GM18858 (cell line): ENCODE measurements at regions not wholly inside any gene's neighbourhood (a gene's known extent, or its start where the extent isn't known, plus 50 kb on each side); places are given as distances from the start of the nearest gene placed in this dataset.
"Not testable (repeated sequence)": the region's sequence is repeated elsewhere in the genome, so short reads cannot be mapped to it uniquely, and the experiment has no call there.

ENCODE experiments used
- ATAC-seq: cut with Tn5 transposase; IDR thresholded peaks from one replicate; pipeline ENCODE4 v1.9.1; 2021; ENCODE audit not compliant: unreplicated experiment

- ATAC-seq: no peak
Measured at GRCh38 chr4:77360451-77360850, 203.4 kb downstream of the CCNG2 start.

- not testable (repeated sequence) for ATAC-seq
Measured at GRCh38 chr4:77366876-77367275, 209.9 kb downstream of the CCNG2 start.

DNA sequence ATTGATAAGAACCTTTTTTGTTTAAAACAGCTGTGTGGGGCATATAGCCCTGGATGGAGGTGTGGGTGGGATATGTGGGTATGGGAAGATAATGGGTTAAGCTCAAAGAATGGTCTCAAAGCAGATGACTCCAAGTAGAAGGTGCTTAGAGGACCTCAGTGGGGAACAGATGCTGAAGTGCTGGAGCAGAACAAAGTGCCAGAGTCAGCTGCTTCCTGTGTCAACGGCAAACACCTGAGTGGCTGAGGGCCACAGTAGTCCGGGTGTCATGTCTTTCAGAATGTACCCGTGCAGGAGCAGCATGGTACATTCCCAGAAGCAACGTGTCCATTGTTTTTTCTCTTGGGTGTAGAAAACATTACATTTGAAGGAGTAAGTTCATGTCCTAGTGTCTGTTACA is 210.6 kb downstream of the CCNG2 start:
- ATAC-seq: no peak

DNA sequence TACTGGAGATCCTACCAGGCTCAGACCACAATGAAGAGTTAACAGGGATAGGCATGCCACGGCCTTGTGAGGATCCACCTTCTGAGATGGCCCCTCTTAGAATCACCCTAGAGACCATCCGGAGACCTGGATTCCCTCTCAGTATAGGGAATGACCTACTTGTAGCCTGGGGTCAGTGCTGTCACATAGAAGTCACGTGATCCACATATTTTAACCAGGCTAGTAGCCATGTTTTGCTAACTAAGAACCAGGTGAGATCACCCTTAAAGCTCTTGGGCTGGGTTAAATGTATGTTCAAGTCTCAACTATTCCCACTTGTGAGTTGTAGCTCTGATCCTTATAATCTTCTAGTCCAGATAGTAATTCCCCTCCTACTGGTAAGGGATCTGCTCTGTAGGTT is 215.4 kb downstream of the CCNG2 start:
- ATAC-seq: no peak

- no peak for ATAC-seq
Measured at GRCh38 chr4:77375866-77376607, 219.0 kb downstream of the CCNG2 start.

DNA sequence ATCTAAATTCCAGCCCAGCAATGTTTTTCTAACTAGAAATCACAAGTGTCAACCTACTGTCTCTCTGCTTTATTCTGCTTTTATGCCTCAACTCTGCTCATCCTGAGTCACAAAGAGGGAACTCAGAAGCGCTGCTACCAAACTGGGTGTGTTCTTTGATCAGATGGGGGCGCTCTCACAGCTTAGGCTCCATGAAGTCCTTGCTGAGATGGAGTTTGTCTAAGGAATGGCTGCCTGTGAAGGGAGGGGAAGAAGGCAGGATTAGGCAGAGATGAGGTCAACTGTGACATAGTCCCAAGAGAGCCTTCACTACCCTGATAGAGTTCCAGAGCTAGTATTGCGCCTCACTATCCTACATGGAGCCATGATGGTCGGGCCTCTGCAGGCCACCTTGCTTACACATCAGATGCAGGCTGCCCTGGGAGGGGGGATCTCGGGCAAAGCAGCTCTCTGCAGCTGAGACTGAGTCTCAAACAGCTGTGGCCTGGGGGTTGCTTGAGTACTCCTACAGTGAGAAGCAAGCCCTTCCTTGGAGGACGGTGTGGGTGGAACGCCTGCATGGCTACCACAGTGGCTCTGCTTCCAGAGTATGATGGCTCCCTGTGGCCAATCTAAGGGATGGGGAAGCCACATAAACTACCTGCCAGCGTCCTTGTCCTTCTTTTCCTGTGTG is 219.9 kb downstream of the CCNG2 start:
- ATAC-seq: no peak

DNA sequence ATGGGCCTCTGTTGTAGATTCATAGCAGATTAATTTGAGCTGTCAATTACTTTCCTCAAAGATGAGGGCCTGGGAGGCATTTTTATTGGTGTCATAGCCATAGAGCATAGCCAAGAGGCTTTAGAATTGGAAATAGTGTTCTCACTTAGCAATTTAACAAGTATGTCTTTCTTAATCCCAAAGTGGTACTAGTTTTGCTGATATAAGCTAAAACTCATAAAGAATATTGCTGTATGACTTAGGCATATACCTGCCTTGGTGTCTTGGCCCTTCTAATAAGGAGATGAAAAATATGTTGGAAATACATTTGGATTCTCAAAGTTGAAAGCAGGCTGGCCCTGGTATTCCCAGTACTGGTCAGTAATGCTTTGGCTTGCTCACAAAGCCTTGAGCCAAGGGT is 221.5 kb upstream of the CXCL13 start:
- no peak for ATAC-seq

DNA sequence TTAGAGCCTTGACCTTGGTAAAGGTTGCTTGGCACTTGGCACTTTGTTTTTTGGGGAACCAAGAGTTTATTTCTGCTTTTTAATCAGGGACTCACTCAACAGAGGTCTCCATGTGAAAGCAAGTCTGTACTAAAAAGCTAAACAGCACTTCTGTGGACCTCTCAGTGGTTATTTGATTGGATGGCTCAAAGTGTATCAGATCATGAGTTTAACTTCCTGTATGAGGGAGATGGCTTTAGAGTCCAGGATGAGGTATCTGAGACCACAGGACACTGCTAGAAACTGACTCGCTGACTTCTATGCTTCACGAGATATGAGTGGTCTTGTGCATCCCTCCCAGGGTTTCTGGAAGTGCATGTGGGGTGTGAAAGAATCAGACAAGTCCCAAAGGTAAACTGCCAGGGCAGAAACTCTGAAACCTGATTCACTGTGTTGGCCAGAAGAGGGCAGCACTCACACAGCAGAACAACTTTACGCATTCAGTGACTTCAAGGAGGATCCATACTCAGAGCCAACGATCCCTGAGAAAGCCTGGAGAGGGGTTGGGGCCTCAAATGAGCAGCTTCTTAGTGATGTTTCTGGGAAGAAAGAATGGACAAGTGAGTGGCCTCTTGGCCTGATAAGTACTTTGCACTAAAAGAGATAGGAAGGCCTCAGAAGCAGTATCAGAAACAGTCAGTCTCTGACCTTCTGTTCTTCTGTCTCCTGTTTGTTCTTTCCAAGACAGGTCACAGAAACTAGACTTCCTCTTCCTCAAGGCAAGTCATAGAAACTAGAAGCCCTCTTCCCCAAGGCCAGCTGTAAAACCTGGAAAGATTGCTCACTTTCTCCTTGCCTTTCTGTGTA is 220.3 kb upstream of the CXCL13 start:
- ATAC-seq: no peak

DNA sequence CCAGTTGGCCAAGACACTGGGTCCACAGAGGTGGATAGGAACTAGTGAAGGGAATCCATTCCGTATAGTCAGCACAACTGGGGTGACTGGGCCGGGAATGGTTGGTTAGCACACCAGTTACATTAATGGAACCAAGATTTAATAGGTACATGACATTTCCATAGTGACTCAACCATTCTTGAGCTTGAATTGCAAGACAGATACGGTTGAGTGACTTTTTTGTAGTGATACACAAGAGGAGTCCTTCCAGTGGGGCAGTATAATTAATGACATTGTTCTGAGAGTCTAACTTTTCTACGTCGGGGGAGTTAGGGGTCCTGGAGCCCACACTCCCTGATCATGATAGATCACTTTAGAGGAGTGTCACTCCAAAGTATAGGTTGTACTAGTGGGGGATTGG is 211.6 kb upstream of the CXCL13 start:
- ATAC-seq: no peak

DNA sequence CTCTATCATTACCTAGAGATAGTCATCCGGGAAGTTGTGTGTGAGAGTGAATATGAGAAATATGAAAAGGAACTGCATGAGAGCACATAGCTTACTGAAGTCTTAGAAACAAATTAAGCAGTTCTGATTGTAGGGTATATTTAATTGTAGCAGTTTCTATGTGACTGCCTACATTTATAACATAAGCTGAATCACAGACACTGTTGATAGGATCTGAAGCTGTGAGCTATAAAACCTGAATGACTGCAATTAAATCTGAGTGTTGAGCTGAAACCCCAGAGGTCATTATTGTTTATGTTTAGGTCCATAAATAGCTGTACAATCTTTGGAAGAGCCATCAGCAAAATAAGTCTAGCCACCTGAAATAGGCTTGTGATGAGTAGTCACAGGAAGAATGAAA is 210.1 kb upstream of the CXCL13 start:
- no peak for ATAC-seq

DNA sequence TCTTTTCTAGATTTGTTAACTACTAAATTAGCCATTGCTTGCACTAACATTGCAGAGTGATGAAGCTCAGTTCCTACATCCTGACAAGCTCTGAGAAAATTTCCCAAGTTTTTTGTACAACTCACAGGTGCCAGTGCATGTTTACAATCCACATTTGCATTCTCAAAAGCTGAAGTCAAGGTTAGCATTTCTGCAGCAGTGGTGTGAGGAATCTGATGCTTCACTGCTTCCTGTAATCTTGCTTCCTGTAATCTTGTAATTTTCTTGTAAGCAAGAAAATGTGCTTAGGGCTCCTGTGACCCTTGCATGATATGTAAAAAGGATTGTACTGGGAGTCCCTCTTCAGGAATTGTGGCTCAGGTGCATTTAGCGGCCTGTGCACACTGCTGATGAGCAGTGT is 207.4 kb upstream of the CXCL13 start:
- no peak for ATAC-seq

DNA sequence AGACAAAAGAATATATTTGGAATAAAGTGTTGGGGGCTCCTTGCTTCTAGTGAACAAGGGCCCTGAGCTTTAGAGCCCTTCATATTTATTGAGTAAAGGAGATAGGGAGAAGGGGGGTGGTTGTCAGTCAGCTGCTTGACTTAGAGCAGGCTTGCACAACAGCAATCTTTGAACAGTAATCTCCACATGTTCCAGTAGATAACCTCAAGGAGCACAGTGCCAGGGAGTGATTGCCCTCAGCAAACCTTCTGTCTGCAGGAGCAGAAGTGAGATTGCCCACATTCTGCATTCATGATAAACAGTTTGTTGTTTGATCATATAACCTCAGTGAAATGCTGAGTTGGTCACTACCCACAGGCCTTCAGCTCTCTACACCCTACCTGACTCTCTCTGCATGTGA is 205.8 kb upstream of the CXCL13 start:
- ATAC-seq: no peak

DNA sequence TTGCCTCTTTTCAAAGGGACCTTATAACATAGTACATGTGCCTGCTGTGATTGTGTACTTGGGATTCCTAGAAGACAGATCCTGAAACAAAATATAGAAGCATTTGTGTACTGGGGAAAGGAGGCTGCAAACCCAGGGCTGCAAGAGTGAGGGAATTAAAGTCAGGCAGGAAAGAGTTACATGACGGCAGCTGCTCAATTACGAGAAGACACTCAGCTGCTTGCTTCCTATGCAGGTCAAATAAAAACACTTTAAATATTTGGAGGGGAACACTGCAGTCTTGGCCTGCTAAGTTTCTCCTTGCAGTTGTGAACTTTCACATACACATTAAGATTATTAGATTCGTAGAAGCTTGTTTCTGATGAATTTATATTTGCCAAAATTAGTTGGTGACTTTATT is 191.9 kb upstream of the CXCL13 start:
- ATAC-seq: no peak

DNA sequence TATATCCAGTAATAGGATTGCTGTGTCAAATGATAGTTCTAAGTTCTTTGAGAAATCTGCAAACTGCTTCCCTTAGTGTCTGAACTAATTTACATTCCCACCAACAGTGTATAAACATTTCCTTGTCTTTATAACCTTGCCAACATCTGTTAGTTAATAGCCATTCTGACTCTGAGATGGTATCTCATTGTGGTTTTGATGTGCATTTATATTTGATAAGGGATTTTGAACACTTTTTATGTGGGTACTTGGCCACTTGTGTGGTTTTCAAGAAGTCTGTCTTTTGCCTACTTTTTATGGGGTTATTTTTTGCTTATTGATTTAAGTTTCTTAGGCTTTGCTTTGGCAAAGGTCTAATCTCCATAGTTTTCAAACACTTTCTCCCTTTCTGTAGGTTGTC is 189.9 kb upstream of the CXCL13 start:
- ATAC-seq: no peak

GRCh38 chr4:77418333-77418732 is 187.3 kb upstream of the CXCL13 start:
- ATAC-seq: no peak

- no peak for ATAC-seq
Measured at GRCh38 chr4:77430847-77431246, 174.8 kb upstream of the CXCL13 start.

DNA sequence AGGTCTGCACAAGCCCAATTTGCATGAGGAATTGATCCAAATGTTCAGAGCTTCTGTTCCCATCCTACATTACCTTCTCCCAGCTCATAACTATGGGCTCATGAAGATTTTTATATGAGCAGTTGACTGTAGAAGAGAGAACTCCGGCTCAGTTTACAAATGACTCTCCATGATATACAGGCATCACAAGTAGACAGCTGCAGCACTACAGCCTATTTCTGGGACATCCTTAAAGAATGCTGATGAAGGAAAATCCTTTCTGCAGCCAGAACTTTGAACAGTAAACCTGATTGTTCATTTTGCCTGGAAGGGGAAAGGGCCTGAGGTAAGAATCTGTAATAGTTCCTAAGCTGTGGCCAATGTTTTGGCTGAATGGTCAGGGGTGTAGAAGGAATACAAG is 174.1 kb upstream of the CXCL13 start:
- ATAC-seq: no peak

DNA sequence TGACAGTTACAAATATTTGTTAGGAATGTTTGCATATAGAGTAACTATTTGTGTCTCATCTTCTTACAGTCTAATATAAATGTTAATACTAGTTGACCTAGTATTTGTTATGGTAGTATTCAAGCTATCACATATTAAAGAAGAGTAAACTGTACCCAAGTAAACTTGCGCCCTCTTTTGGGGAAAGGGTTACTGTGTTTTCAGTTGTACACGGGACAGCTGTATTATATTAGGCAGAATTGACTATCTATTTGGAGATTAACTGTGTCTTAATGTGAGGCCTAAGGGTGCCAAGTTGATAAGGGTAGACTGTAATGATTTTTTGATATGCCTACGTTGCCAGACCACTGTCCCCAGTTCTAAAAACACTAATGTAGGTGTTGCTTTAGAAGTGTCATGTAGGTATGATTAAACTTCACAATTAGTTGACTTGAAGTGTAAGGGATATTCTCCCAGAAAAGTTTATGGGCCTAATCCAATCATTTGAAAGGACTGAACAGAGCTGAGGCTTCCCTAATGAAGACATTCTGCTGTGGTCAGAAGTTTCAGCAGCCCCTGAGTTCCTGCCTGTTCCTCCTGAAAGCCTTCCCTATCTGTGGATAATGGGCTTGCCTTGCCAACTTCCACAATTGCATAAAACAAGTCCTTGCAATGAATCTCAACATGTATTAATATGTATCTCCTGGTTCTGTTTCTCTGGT is 172.8 kb upstream of the CXCL13 start:
- no peak for ATAC-seq

GRCh38 chr4:77433418-77433733 is 172.2 kb upstream of the CXCL13 start:
- ATAC-seq: peak; percentile 93

DNA sequence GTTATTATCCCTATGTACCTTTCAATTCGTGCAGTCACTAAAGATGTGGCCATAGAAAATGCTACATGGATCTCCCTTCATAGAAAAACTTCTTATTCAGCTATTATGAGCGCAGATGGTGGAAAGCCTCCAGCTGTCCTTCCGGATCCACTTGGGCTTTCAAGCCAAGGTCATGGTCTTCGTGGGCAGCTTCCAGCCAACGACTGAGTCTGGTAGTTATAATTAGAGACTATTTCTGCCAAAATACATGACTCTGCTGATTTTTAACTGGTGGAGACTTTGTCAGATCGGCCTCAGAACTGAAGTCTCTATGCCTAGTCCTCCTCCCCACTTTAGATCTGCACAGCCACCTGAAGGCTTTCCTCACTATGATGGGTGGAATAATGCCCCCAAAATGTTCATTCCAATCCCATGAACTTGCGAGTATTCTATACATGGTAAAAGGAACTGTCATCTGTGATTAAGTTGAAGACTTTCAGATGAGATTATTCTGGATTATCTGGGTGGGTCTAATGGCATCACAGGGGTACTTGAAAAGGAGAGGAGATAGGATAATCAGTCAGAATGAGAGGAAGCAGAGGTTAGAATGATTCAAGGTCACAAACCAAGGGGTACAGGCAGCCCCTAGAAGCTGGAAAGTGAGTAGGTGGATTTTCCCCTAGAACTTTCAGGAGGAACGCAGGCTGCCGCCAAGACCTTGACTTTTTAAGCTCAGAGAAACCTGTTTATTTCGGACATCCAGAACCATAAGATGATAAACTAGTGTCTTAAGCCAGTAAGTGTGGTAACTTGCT is 171.1 kb upstream of the CXCL13 start:
- ATAC-seq: no peak

DNA sequence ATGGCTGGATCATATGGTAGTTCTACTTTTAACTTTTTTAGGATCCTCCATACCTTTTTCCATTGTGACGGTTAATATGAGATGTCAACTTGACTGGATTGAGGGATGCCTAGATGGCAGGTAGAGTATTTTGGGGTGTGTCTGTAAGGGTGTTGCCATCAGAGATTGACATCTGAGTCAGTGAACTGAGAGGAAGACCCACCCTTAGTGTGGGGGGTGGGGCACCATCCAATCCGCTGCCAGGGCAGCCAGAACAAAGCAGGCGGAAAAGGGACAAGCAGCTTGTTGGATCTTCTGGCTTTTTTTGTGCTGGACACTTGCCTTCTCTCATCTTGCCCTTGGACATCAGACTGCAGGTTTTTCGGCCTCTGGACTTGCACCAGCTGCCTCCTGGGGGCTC is 168.5 kb upstream of the CXCL13 start:
- no peak for ATAC-seq
